Adipocyte (in vitro differentiated cells): ENCODE measurements at regions not wholly inside any gene's neighbourhood (a gene's known extent, or its start where the extent isn't known, plus 50 kb on each side); places are given as distances from the start of the nearest gene placed in this dataset.
A peak's percentile ranks its signal among the peaks of the same experiment; 100 is the strongest.

Experiments used
- DNase-seq: peaks from one replicate; pipeline ENCODE4 v3.0.0-alpha.2; 2015; ENCODE audit warnings: low read depth
- H3K27me3 ChIP-seq: replicated peaks from 2 replicates; pipeline ENCODE4 v1.7.0; 2013; ENCODE audit warnings: mild to moderate bottlenecking, low read length, moderate library complexity; ENCODE audit not compliant: control insufficient read depth, insufficient read depth
- H3K36me3 ChIP-seq: 2 replicates; pipeline ENCODE4 v1.7.0; 2013; ENCODE audit warnings: low read length, mild to moderate bottlenecking, moderate library complexity; ENCODE audit not compliant: control insufficient read depth, insufficient read depth, severe bottlenecking
- H3K4me1 ChIP-seq: 2 replicates; pipeline ENCODE4 v1.7.0; 2013; ENCODE audit warnings: mild to moderate bottlenecking, low read length, moderate library complexity; ENCODE audit not compliant: control insufficient read depth, insufficient read depth
- H3K4me3 ChIP-seq: 2 replicates; pipeline ENCODE4 v1.7.0; 2013; ENCODE audit warnings: mild to moderate bottlenecking, low read length, moderate library complexity
- H3K9ac ChIP-seq: 2 replicates; pipeline ENCODE4 v1.7.0; 2013; ENCODE audit warnings: mild to moderate bottlenecking, low read length, moderate library complexity
- H3K9me3 ChIP-seq: 2 replicates; pipeline ENCODE4 v1.7.0; 2013; ENCODE audit warnings: mild to moderate bottlenecking, low read length, moderate library complexity; ENCODE audit not compliant: control insufficient read depth

DNA sequence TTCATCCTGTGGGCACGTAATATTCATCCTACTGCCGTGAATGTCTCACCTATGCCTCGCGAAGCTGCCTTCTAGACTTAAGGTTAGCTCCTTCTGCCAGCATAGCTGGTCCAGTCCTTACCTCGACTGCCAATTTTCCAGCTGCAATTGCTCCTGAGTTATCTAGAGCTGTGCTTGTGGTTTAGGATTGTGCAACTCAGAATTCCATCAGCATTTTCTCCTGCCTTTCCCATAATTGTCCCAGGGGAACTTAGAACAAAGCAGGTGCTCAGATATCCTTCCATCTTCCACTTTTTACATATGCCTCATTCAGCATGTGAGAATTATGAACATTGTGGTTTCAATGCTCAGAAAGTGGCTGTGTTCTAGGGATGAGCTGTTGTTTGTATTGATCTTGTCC is 131.4 kb upstream of the ADGRL3 start:
- no peaks in the 10 kb centered on the region for H3K9me3 ChIP-seq
- H3K4me3 ChIP-seq, result no peak overlapping the region
- no peaks in the 10 kb centered on the region for H3K27me3 ChIP-seq
- no peaks in the 10 kb centered on the region for H3K4me1 ChIP-seq
- H3K36me3 ChIP-seq, result no peaks in the 10 kb centered on the region
- DNase-seq, result peak; percentile 60
- no peak overlapping the region for H3K9ac ChIP-seq

GRCh38 chr4:61070269-61070668 is 129.9 kb upstream of the ADGRL3 start:
- Histone ChIP-seq H3K9me3 (no peaks in the 10 kb centered on the region), H3K4me3 (no peak overlapping the region), H3K4me1 (no peaks in the 10 kb centered on the region), H3K27me3 (no peaks in the 10 kb centered on the region), H3K9ac (no peak overlapping the region), H3K36me3 (no peaks in the 10 kb centered on the region)
- DNase-seq, result no peak

DNA sequence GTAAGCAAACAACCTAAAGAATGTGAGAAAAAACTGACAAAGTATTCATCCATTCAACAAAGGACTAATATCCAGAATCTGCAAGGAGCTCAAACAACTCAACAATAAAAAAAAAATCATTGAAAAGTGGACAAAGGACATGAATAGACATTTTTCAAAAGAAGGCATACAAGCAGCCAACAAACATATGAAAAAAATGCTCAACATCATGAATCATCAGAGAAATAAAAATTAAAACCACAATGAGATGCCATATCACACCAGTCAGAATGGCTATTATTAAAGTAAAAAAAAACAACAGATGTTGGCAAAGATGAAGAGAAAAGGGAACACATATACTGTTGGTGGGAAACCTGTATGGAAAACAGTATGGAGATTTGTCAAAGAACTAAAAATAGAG is 120.7 kb upstream of the ADGRL3 start:
- Histone ChIP-seq H3K9ac (no peak overlapping the region), H3K36me3 (no peaks in the 10 kb centered on the region), H3K9me3 (no peaks in the 10 kb centered on the region), H3K4me1 (no peaks in the 10 kb centered on the region), H3K27me3 (no peaks in the 10 kb centered on the region), H3K4me3 (no peak overlapping the region)
- no peak for DNase-seq

DNA sequence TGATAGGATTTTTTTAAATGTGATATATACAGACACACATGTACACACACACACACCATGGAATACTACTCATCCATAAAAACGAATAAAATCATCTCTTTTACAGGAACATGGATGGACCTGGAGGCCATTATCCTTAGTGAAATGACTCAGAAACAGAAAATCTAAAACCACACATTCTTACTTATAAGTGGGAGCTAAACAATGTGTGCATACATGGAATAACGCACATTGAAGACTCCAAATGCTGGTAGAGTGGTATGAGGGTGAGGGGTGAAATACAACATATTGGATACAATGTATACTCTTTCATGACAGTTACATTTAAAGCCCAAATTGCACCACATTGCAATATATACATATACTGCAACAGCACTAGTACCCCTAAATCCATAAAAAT is 120.2 kb upstream of the ADGRL3 start:
- Histone ChIP-seq H3K9me3 (no peaks in the 10 kb centered on the region), H3K4me1 (no peaks in the 10 kb centered on the region), H3K4me3 (no peak overlapping the region), H3K9ac (no peak overlapping the region), H3K36me3 (no peaks in the 10 kb centered on the region), H3K27me3 (no peaks in the 10 kb centered on the region)
- DNase-seq, result no peak

- H3K4me1 ChIP-seq, result no peaks in the 10 kb centered on the region
- DNase-seq, result no peak
- H3K9me3 ChIP-seq, result no peaks in the 10 kb centered on the region
- H3K36me3 ChIP-seq, result no peaks in the 10 kb centered on the region
- H3K9ac ChIP-seq, result no peak overlapping the region
- H3K27me3 ChIP-seq, result no peaks in the 10 kb centered on the region
- H3K4me3 ChIP-seq, result no peak overlapping the region
These were observed 114.6 kb upstream of the ADGRL3 start for GRCh38 chr4:61085534-61085933.

DNA sequence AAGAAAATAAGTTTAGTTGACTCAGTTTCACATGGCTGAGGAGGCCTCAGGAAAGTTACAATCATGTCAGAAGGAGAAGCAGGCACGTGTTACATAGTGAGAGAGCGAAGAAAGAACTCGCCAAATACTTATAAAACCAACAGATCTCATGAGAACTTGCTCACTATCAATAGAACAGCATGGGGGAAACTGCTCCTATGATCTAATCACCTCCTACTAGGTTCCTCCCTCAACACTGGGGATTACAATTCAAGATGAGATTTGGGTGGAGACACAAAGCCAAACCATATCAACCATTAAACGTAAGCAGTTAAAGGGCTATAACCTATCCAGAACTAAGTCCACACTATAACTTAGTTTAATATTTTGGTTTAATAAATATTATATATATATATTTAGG is 113.8 kb upstream of the ADGRL3 start:
- no peak overlapping the region for H3K4me3 ChIP-seq
- no peak overlapping the region for H3K9ac ChIP-seq
- H3K36me3 ChIP-seq, result no peaks in the 10 kb centered on the region
- no peak for DNase-seq
- H3K9me3 ChIP-seq, result no peaks in the 10 kb centered on the region
- no peaks in the 10 kb centered on the region for H3K27me3 ChIP-seq
- no peaks in the 10 kb centered on the region for H3K4me1 ChIP-seq

DNA sequence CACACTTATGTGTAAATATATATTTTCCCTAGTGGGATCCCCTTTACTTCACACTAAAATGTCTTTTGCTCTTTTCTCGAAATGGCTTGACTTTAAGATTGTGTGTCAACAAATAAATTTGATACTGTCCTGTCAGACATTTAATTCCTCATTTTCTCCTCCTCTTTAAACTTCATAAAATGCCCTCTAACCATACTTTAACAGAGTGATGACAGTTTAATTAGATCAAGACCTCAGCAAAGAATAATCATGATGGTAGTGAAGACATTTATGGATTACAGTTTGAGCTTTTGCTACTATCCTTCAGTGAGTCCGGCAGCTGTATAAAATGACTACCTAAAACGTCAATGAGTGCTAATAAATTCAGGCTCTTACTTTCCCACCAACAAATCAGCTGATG is 113.1 kb upstream of the ADGRL3 start:
- no peak overlapping the region for H3K9ac ChIP-seq
- no peak overlapping the region for H3K4me3 ChIP-seq
- H3K36me3 ChIP-seq, result no peaks in the 10 kb centered on the region
- no peak for DNase-seq
- H3K4me1 ChIP-seq, result no peaks in the 10 kb centered on the region
- no peaks in the 10 kb centered on the region for H3K9me3 ChIP-seq
- no peaks in the 10 kb centered on the region for H3K27me3 ChIP-seq

GRCh38 chr4:61094854-61095598 is 105.1 kb upstream of the ADGRL3 start:
- no peak for DNase-seq
- no peaks in the 10 kb centered on the region for H3K9me3 ChIP-seq
- H3K4me1 ChIP-seq, result no peaks in the 10 kb centered on the region
- no peaks in the 10 kb centered on the region for H3K36me3 ChIP-seq
- no peak overlapping the region for H3K4me3 ChIP-seq
- no peak overlapping the region for H3K9ac ChIP-seq
- no peaks in the 10 kb centered on the region for H3K27me3 ChIP-seq

GRCh38 chr4:61128682-61129081 is 71.4 kb upstream of the ADGRL3 start:
- DNase-seq, result no peak
- H3K36me3 ChIP-seq, result no peaks in the 10 kb centered on the region
- H3K4me1 ChIP-seq, result no peaks in the 10 kb centered on the region
- peaks cover 5% of the 10 kb centered on the region for H3K9me3 ChIP-seq
- no peak overlapping the region for H3K4me3 ChIP-seq
- no peaks in the 10 kb centered on the region for H3K27me3 ChIP-seq
- H3K9ac ChIP-seq, result no peak overlapping the region

GRCh38 chr4:61129971-61130370 is 70.2 kb upstream of the ADGRL3 start:
- no peak for DNase-seq

GRCh38 chr4:61143461-61143860 is 56.7 kb upstream of the ADGRL3 start:
- H3K4me1 ChIP-seq, result peaks cover 3% of the 10 kb centered on the region
- no peak overlapping the region for H3K9ac ChIP-seq
- no peaks in the 10 kb centered on the region for H3K36me3 ChIP-seq
- no peaks in the 10 kb centered on the region for H3K9me3 ChIP-seq
- H3K4me3 ChIP-seq, result no peak overlapping the region
- H3K27me3 ChIP-seq, result no peaks in the 10 kb centered on the region
- DNase-seq, result peak; percentile 10

More at GRCh38 chr4:61129971-61130370, 70.2 kb upstream of the ADGRL3 start:
- H3K9ac ChIP-seq, result no peak overlapping the region
- peaks cover 6% of the 10 kb centered on the region for H3K9me3 ChIP-seq
- H3K4me3 ChIP-seq, result no peak overlapping the region
- no peaks in the 10 kb centered on the region for H3K4me1 ChIP-seq
- H3K27me3 ChIP-seq, result no peaks in the 10 kb centered on the region
- H3K36me3 ChIP-seq, result no peaks in the 10 kb centered on the region

DNA sequence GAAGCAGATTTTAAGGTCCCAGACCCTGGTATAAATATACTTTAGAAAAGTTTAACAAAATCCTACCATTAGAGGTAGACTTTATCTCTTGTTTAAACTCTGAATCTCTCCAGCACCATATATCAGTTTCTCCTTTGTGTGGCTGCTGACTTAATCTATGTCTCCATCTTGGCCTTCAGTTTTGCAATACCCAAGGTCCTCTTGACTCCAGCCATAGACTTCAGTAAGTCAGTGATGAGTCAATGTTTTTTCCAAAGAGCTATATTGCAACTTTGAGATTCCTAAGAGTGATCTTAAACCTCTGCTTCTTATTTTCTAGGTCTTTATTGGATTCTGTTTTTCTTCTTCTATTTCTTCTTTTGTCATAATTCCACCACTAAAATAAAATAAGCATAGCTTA is 50.8 kb upstream of the ADGRL3 start:
- Histone ChIP-seq H3K4me3 (no peak overlapping the region), H3K9ac (no peak overlapping the region), H3K36me3 (no peaks in the 10 kb centered on the region), H3K27me3 (no peaks in the 10 kb centered on the region), H3K4me1 (no peaks in the 10 kb centered on the region), H3K9me3 (no peaks in the 10 kb centered on the region)
- DNase-seq, result peak; percentile 82
